ENCODE measurements at regions not wholly inside any gene's neighbourhood (a gene's known extent, or its start where the extent isn't known, plus 50 kb on each side); places are given as distances from the start of the nearest gene placed in this dataset.

DNA sequence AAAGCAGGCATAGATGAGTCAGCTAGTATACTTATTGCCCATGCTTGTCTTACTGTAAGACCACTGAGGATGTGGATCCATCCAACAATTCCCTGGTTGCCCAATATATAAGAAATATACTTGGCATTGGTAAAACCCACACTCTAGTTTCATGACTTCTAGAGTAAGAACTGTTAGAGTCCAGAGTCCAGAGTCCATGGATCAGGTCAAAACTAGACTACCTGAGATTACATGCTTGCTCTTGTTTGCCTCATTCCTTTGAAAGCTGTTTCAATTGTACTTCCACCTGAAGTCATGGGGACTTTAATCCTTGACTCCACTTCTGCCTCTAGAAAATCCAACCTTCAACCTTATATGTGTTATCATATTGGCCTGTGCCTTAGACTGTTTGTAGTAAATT is 707.6 kb upstream of the FAM98A start (continued):
- TF ChIP-seq, protein P1, sequence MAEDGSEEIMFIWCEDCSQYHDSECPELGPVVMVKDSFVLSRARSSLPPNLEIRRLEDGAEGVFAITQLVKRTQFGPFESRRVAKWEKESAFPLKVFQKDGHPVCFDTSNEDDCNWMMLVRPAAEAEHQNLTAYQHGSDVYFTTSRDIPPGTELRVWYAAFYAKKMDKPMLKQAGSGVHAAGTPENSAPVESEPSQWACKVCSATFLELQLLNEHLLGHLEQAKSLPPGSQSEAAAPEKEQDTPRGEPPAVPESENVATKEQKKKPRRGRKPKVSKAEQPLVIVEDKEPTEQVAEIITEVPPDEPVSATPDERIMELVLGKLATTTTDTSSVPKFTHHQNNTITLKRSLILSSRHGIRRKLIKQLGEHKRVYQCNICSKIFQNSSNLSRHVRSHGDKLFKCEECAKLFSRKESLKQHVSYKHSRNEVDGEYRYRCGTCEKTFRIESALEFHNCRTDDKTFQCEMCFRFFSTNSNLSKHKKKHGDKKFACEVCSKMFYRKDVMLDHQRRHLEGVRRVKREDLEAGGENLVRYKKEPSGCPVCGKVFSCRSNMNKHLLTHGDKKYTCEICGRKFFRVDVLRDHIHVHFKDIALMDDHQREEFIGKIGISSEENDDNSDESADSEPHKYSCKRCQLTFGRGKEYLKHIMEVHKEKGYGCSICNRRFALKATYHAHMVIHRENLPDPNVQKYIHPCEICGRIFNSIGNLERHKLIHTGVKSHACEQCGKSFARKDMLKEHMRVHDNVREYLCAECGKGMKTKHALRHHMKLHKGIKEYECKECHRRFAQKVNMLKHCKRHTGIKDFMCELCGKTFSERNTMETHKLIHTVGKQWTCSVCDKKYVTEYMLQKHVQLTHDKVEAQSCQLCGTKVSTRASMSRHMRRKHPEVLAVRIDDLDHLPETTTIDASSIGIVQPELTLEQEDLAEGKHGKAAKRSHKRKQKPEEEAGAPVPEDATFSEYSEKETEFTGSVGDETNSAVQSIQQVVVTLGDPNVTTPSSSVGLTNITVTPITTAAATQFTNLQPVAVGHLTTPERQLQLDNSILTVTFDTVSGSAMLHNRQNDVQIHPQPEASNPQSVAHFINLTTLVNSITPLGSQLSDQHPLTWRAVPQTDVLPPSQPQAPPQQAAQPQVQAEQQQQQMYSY (CRISPR knock-in tag; IDR thresholded peaks at IDR 0.05), result no peak
- no peak for TF ChIP-seq RORB (CRISPR knock-in tag; IDR thresholded peaks at IDR 0.05)
- TF ChIP-seq, protein P2, sequence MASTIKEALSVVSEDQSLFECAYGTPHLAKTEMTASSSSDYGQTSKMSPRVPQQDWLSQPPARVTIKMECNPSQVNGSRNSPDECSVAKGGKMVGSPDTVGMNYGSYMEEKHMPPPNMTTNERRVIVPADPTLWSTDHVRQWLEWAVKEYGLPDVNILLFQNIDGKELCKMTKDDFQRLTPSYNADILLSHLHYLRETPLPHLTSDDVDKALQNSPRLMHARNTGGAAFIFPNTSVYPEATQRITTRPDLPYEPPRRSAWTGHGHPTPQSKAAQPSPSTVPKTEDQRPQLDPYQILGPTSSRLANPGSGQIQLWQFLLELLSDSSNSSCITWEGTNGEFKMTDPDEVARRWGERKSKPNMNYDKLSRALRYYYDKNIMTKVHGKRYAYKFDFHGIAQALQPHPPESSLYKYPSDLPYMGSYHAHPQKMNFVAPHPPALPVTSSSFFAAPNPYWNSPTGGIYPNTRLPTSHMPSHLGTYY (CRISPR knock-in tag; IDR thresholded peaks at IDR 0.05), result no peak

DNA sequence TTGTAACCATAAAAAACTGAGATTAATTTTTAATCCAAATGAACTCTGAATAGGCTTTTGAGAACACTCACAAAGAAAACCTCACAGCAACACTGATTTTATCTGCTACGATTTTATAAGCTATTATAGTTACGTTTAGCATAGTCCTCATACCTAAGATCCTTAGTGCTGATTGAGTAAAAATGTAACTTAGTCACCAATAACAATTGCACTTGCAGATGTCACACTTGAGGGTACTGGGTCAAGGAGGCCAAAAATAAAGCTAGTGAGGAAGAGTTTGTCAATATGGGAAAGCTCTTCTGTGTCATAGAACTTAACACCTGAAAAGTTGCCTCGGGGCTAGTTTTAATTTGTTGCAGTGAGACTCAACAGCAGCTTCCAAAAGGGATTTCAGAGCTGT is 706.5 kb upstream of the FAM98A start:
- TF ChIP-seq, protein P3, sequence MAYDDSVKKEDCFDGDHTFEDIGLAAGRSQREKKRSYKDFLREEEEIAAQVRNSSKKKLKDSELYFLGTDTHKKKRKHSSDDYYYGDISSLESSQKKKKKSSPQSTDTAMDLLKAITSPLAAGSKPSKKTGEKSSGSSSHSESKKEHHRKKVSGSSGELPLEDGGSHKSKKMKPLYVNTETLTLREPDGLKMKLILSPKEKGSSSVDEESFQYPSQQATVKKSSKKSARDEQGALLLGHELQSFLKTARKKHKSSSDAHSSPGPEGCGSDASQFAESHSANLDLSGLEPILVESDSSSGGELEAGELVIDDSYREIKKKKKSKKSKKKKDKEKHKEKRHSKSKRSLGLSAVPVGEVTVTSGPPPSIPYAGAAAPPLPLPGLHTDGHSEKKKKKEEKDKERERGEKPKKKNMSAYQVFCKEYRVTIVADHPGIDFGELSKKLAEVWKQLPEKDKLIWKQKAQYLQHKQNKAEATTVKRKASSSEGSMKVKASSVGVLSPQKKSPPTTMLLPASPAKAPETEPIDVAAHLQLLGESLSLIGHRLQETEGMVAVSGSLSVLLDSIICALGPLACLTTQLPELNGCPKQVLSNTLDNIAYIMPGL (CRISPR knock-in tag; IDR thresholded peaks at IDR 0.05), result no peak
- no peak for TF ChIP-seq ESRRA (CRISPR knock-in tag; IDR thresholded peaks at IDR 0.05; ENCODE audit: borderline replicate concordance)
- no peak for TF ChIP-seq ZNF317 (CRISPR knock-in tag; IDR thresholded peaks at IDR 0.05; ENCODE audit: borderline replicate concordance, low read depth)
- no peak for TF ChIP-seq NR1H2 (CRISPR knock-in tag; IDR thresholded peaks at IDR 0.05)
- TF ChIP-seq NFYB (CRISPR knock-in tag; conservative IDR thresholded peaks at IDR 0.05; ENCODE audit: low read depth), result no peak
- no peak for TF ChIP-seq PRRX2 (CRISPR knock-in tag; IDR thresholded peaks at IDR 0.05)
- TF ChIP-seq SMAD3 (CRISPR knock-in tag; IDR thresholded peaks at IDR 0.05; ENCODE audit: borderline replicate concordance), result no peak
- TF ChIP-seq, protein P4, sequence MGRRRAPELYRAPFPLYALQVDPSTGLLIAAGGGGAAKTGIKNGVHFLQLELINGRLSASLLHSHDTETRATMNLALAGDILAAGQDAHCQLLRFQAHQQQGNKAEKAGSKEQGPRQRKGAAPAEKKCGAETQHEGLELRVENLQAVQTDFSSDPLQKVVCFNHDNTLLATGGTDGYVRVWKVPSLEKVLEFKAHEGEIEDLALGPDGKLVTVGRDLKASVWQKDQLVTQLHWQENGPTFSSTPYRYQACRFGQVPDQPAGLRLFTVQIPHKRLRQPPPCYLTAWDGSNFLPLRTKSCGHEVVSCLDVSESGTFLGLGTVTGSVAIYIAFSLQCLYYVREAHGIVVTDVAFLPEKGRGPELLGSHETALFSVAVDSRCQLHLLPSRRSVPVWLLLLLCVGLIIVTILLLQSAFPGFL (CRISPR knock-in tag; IDR thresholded peaks at IDR 0.05; ENCODE audit: borderline replicate concordance), result no peak
- TF ChIP-seq, protein P5, sequence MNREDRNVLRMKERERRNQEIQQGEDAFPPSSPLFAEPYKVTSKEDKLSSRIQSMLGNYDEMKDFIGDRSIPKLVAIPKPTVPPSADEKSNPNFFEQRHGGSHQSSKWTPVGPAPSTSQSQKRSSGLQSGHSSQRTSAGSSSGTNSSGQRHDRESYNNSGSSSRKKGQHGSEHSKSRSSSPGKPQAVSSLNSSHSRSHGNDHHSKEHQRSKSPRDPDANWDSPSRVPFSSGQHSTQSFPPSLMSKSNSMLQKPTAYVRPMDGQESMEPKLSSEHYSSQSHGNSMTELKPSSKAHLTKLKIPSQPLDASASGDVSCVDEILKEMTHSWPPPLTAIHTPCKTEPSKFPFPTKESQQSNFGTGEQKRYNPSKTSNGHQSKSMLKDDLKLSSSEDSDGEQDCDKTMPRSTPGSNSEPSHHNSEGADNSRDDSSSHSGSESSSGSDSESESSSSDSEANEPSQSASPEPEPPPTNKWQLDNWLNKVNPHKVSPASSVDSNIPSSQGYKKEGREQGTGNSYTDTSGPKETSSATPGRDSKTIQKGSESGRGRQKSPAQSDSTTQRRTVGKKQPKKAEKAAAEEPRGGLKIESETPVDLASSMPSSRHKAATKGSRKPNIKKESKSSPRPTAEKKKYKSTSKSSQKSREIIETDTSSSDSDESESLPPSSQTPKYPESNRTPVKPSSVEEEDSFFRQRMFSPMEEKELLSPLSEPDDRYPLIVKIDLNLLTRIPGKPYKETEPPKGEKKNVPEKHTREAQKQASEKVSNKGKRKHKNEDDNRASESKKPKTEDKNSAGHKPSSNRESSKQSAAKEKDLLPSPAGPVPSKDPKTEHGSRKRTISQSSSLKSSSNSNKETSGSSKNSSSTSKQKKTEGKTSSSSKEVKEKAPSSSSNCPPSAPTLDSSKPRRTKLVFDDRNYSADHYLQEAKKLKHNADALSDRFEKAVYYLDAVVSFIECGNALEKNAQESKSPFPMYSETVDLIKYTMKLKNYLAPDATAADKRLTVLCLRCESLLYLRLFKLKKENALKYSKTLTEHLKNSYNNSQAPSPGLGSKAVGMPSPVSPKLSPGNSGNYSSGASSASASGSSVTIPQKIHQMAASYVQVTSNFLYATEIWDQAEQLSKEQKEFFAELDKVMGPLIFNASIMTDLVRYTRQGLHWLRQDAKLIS (CRISPR knock-in tag; IDR thresholded peaks at IDR 0.05; ENCODE audit: borderline replicate concordance), result no peak
- TF ChIP-seq, protein P6, sequence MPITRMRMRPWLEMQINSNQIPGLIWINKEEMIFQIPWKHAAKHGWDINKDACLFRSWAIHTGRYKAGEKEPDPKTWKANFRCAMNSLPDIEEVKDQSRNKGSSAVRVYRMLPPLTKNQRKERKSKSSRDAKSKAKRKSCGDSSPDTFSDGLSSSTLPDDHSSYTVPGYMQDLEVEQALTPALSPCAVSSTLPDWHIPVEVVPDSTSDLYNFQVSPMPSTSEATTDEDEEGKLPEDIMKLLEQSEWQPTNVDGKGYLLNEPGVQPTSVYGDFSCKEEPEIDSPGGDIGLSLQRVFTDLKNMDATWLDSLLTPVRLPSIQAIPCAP (CRISPR knock-in tag; IDR thresholded peaks at IDR 0.05), result no peak
- TF ChIP-seq, protein P7, sequence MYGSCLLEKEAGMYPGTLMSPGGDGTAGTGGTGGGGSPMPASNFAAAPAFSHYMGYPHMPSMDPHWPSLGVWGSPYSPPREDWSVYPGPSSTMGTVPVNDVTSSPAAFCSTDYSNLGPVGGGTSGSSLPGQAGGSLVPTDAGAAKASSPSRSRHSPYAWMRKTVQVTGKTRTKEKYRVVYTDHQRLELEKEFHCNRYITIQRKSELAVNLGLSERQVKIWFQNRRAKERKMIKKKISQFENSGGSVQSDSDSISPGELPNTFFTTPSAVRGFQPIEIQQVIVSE (CRISPR knock-in tag; IDR thresholded peaks at IDR 0.05; ENCODE audit: borderline replicate concordance), result no peak
- TF ChIP-seq ATF1 (CRISPR knock-in tag; IDR thresholded peaks at IDR 0.05), result no peak
- no peak for TF ChIP-seq IRF2 (CRISPR knock-in tag; IDR thresholded peaks at IDR 0.05; ENCODE audit: borderline replicate concordance, low read depth)
- TF ChIP-seq RELA (CRISPR knock-in tag; IDR thresholded peaks at IDR 0.05; ENCODE audit: borderline replicate concordance), result no peak
- TF ChIP-seq GTF2I (CRISPR knock-in tag; conservative IDR thresholded peaks at IDR 0.05), result no peak
- no peak for TF ChIP-seq JUN (CRISPR knock-in tag; IDR thresholded peaks at IDR 0.05)
- no peak for TF ChIP-seq MYBL2 (CRISPR knock-in tag; IDR thresholded peaks at IDR 0.05)
- no peak for TF ChIP-seq CREB1 (CRISPR knock-in tag; IDR thresholded peaks at IDR 0.05)
- no peak for TF ChIP-seq FOXJ3 (CRISPR knock-in tag; IDR thresholded peaks at IDR 0.05; ENCODE audit: borderline replicate concordance)
- ATAC-seq, result no peak

More for the DNA sequence above, 706.5 kb upstream of the FAM98A start:
- ChIA-PET POLR2A (no interaction called here), CTCF (no interaction called here)
- Mint-ChIP-seq H3K27me3 (ENCODE audit: low read depth) (no peaks in the 10 kb centered on the region), H3K4me1 (peaks cover 6% of the 10 kb centered on the region), H3K36me3 (no peaks in the 10 kb centered on the region), H3K27ac (no peak overlapping the region), H3K4me3 (no peak overlapping the region), H3K9me3 (no peaks in the 10 kb centered on the region)
- no peak for DNase-seq (ENCODE audit: low spot score)

Measured in WTC11 (cell line).